GM12873 (cell line): ENCODE measurements at regions not wholly inside any gene's neighbourhood (a gene's known extent, or its start where the extent isn't known, plus 50 kb on each side); places are given as distances from the start of the nearest gene placed in this dataset.

ENCODE experiments used
- TF ChIP-seq, protein P1 (sequence below): IDR thresholded peaks from 2 replicates; pipeline ENCODE4 v1.5.1; 2012; ENCODE audit warnings: low read depth, mild to moderate bottlenecking, moderate library complexity, low read length, control low read depth; ENCODE audit not compliant: insufficient read depth; ENCODE audit errors: missing control alignments

DNA sequence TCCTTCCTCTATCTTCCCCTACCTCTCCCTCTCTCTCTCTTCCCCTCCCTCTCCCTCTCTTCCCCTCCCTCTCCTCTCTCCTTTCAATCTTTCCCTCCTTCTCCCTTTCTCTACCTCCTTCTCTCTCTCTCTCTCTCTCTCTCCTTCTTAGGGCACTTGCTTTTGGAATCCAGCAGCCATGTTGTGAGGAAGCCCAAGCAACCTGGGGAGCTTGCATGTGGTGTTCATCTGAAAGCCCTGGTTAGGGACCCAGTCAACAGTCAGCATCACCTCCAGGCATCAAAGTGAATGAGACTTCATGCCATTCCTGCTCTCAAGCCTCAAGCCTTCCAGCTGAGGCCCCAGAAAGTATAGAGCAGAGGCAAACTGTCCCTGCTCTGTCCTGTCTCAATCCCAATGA, 65.6 kb upstream of the SHISAL1 start:
- TF ChIP-seq, protein P1, sequence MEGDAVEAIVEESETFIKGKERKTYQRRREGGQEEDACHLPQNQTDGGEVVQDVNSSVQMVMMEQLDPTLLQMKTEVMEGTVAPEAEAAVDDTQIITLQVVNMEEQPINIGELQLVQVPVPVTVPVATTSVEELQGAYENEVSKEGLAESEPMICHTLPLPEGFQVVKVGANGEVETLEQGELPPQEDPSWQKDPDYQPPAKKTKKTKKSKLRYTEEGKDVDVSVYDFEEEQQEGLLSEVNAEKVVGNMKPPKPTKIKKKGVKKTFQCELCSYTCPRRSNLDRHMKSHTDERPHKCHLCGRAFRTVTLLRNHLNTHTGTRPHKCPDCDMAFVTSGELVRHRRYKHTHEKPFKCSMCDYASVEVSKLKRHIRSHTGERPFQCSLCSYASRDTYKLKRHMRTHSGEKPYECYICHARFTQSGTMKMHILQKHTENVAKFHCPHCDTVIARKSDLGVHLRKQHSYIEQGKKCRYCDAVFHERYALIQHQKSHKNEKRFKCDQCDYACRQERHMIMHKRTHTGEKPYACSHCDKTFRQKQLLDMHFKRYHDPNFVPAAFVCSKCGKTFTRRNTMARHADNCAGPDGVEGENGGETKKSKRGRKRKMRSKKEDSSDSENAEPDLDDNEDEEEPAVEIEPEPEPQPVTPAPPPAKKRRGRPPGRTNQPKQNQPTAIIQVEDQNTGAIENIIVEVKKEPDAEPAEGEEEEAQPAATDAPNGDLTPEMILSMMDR, result no peak

DNA sequence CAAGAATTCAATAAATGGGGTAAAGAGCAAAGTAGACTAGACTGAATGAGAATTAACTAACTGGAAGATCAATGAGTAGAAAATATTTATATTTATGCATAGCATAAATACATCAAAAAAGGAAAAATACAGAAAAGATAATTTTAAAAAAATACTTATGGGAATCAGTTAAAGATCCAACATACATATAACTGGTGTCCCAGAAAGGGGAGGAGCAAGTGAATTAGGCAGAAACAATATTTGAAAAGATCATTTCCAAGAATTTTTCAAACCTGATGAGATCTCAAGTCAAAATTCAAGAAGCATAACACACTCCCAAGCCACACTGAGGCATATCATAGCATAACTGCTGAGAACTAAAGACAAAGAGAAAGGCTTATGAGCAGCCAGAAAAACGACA, 62.7 kb upstream of the SHISAL1 start:
- TF ChIP-seq, protein P1, result no peak

DNA sequence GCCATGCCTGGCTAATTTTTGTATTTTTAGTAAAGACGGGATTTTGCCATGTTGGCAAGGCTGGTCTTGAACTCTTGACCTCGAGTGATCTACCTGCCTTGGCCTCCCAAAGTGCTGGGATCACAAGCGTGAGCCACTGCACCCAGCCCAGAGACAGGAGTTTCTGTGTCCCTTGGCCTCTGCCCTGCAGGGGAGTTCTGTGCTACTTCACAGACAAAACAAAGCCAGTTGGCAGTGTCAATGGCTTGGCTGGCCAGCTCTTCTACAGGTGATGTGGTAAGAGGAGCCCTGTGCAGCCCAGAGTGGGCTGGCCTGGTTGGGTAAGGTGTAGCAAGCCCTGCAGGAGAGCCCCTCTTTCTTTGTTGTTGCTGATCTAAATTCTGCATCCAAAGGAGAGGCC, 60.5 kb upstream of the SHISAL1 start:
- TF ChIP-seq, protein P1, result no peak

DNA sequence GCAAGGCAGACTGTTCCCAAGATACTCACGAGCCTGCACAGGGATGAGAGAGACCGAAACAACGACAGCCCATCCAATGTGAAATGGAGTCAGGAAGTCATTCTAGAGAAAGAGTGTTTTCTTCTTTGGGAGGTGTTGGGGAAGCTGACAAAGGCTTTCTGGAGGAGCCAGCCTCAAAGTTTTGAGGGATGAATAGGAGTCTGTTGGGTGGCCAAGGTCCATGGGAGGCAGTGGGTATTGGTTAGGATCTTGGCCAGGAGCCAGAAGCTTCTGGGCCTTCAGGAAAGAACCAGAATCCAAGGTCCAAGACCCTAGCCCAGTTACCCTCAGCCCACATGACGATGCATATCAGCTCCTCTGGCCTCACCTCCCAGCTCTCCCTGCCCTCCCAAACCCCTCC, 59.9 kb upstream of the SHISAL1 start:
- TF ChIP-seq, protein P1, result no peak

DNA sequence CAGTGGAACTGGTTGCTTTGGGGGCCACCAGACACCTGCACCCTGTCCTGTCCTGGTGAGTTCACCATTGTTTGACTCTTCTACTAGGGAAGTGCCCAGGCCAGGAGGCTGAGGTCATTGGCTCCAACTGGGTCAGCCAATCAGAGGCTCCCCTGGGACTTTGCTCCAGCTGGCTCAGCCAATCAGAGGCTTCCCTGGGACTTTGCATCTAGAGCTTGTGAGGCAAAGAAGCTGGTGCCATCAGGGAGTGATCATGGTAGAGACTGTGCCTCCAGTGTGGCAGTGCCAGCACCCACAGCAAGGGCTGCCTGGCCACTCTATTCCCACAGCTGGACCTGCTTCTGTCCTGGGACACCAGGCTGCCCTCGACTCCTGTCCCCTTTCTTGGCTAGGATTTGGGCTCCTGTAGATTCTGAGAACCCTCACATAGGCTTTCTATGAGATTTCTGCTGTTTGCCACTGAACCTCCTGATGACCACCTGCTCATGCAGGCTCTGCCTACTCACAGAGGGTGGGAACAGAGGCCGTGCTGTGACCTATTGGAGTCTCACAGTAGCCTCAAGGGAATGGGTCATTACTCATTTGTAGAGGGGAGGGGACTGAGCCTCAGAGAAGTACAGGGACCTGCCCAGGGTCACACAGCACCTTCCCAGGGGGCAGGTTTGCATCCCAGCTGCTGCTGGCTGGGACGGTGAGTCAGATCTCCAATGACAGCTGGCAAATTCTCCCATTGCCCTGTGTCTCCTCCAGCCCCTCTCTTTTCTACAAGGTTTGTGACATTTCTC, 59.2 kb upstream of the SHISAL1 start:
- TF ChIP-seq, protein P1, result no peak

DNA sequence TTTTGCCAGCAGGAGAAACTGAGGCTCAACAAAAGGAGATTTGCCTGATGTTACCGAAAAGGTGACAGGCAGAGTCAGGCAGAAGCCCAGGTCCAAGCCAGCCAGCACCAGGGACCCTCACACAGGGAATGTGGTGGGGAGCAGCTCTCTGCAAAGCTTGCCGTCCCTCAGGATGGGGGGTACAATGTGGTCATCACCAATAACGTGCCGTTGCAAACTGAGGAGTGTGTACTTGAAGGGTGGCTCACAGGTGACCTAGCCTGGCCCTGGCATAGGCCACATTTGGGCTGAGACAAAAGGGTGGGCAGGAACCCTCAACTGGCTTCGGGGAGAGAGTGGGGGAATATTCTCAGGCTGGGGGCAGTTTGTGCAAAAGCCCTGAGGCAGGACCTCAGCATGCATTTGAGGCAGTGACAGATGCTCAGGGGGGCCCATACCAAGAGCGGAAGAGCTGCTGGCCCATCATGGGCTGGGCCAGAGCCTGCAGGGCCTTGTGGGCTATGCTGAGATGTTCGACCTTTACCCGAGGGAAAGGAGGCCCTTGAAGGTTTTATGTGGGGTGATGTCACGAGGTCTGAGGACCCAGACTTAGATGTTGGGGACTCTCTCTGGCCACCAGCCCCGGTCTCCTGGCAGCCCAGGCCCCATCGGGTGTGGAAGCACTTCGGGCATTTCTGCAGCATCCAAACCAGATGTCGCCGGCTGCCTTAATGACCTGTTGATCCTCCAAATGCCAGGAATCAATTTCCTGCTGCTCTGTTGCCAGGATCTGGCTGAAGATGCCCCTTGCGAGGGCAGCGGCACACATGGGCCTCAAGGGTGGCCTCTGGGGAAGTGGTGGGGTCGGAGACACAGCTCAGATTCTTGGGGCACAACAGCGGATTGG, 57.4 kb upstream of the SHISAL1 start:
- TF ChIP-seq, protein P1, result no peak

DNA sequence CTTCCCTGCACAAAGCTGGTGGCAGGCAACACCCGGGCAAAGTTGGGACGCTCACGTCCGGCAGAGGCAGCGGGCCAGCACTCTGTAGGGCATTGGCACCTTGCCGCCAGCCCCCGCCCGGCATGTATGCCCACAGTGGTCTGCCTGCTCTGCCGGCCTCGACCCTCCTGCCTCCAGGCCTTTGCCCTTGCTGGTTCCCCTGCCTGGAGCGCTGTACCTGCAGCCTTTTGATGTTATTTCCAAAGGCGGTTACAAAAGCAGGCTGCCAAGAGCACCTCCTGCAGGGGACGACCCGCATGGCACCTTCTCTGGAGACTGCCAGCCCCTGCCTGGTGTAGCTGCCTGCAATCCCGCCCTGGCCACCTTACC, 56.5 kb upstream of the SHISAL1 start:
- TF ChIP-seq, protein P1, result peak; percentile 29
